ENCODE measurements at regions not wholly inside any gene's neighbourhood (a gene's known extent, or its start where the extent isn't known, plus 50 kb on each side); places are given as distances from the start of the nearest gene placed in this dataset.

DNA sequence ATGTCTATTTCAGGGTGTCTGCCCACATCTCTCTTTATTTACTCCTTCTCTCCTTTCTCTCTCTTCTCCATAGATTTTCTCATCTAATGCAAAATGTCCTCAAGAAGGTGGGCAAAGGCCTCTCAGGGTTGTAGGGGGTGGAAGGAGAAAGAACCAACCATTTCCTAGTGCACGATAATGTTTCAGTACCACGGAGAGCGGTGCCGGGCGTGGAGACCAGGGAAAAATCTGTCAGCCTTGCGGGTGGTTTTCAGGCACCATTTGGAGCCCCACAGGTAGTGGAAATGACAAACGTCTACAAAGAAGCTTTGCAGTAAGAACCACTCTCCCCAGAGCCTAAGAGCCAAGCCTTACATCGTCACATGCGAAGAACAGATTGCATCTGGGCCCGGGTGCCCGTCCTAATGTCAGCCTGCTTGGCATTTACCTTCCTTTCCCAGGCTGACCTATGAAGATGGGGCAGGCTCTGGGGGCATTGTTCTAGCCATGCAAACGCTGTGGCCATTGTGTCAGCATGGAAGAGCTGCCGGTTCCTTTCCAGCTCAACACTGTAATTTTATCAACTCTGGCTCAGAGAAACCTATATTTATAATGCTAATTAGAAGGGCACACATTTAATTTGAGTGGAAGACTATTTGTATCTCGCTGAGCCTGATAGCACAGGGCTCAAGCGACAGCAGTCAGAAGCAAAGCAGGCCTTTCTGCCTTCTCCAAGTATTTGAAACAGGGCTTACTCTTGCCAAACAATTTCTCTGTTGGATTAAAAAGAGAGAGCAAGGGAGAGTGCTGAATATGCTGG is 430.1 kb upstream of the WWC1 start:
- TF ChIP-seq EZH2 (IDR thresholded peaks at IDR 0.05; ENCODE audit: borderline replicate concordance, insufficient read depth, low read depth, low read length, poor library complexity, severe bottlenecking) = no peak
- TF ChIP-seq, protein P1, sequence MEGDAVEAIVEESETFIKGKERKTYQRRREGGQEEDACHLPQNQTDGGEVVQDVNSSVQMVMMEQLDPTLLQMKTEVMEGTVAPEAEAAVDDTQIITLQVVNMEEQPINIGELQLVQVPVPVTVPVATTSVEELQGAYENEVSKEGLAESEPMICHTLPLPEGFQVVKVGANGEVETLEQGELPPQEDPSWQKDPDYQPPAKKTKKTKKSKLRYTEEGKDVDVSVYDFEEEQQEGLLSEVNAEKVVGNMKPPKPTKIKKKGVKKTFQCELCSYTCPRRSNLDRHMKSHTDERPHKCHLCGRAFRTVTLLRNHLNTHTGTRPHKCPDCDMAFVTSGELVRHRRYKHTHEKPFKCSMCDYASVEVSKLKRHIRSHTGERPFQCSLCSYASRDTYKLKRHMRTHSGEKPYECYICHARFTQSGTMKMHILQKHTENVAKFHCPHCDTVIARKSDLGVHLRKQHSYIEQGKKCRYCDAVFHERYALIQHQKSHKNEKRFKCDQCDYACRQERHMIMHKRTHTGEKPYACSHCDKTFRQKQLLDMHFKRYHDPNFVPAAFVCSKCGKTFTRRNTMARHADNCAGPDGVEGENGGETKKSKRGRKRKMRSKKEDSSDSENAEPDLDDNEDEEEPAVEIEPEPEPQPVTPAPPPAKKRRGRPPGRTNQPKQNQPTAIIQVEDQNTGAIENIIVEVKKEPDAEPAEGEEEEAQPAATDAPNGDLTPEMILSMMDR (IDR thresholded peaks at IDR 0.05) = no peak
